Left lung (tissue), 4 donors: ENCODE measurements at regions not wholly inside any gene's neighbourhood (a gene's known extent, or its start where the extent isn't known, plus 50 kb on each side); places are given as distances from the start of the nearest gene placed in this dataset.

Experiments
- ATAC-seq: fragments of 200-7000 bp; cut with Tn5 transposase; one replicate; pipeline ENCODE4 v1.9.1; 2020; ENCODE audit warnings: moderate library complexity
- DNase-seq, 4 donors: peaks; one replicate each; pipeline ENCODE4 v3.0.0-alpha.2; 2013 to 2020
- H3K27ac ChIP-seq, 2 donors: fragments of 200-600 bp; sonication (generic) in 1 of 2; one replicate each; pipeline versions ENCODE4 v1.5.0 to v1.8.0; 2020 to 2021
- H3K27me3 ChIP-seq, 2 donors: fragments of 200-600 bp; sonication (generic) in 1 of 2; one replicate each; pipeline versions ENCODE4 v1.5.0 to v1.8.0; 2020 to 2021
- H3K36me3 ChIP-seq, 2 donors: fragments of 200-600 bp; sonication (generic) in 1 of 2; one replicate each; pipeline versions ENCODE4 v1.5.0 to v1.8.0; 2020 to 2021
- H3K4me1 ChIP-seq, 2 donors: fragments of 200-600 bp; one replicate each; pipeline ENCODE4 v1.8.0; 2021
- H3K4me3 ChIP-seq, 2 donors: fragments of 200-600 bp; sonication (generic) in 1 of 2; one replicate each; pipeline versions ENCODE4 v1.5.0 to v1.8.0; 2020 to 2021; ENCODE audit warnings: mild to moderate bottlenecking in 1 of 2
- H3K9me3 ChIP-seq, 2 donors: fragments of 200-600 bp; sonication (generic) in 1 of 2; one replicate each; pipeline versions ENCODE4 v1.5.0 to v1.8.0; 2020 to 2021
- CTCF ChIP-seq, 2 donors: fragments of 200-600 bp; sonication (generic) in 1 of 2; IDR thresholded peaks; one replicate each; pipeline versions ENCODE4 v1.5.0 to v1.8.0; 2021; ENCODE audit warnings: antibody characterized with exemption in 2 of 2
- intact Hi-C, 2 donors: fragments of 100-400 bp; cut with DNase I; formaldehyde crosslinking; loops; one replicate each; pipeline versions ENCODE4 v1.11.2 to v1.14.2; 2022
- donor health status: DM: no; HTN: yes; CAD: no.
- donor health status: DM: no; HTN: no; CAD: no.

DNA sequence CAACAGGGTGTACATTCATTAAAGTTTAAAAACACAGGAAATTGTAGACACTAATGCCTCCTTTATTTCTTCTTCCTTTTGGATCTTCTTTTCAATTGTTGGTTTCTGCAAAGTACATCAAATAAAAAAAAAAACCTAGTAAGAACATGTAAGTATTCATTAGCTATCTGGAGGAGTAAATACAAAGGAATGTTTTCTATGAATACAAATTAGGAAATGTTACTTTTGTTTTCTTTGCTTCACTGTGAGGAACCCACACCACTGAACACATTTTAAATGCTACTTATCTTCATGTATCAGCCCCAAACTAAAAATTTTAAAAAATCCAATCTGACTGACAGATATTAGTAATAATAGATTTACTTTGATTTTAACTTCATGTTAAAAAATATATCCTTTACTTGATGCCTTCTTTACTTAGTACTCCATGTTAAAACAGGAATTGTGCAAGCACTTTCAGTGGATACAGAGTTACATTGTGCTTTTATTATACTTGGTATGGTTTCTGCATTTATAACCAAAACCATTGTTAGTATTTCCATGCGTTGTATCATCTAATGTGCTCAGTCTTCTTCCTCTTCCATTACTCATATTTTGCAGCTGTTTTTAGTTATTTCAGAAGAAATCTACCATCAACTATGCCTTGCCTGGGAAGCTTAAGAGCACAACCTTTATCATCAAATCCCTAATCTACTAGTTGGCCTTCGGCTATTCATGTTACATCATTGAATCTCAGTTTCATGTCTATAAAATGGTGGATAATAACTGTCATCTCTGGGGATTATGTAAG is 236.9 kb upstream of the DPYD start:
- H3K4me3 ChIP-seq: no peak overlapping the region
- no peak for TF ChIP-seq CTCF (IDR thresholded peaks at IDR 0.05)
- no peaks in the 10 kb centered on the region for H3K4me1 ChIP-seq
- intact Hi-C loops: no loop called here
- no peaks in the 10 kb centered on the region for H3K27me3 ChIP-seq
- ATAC-seq (no peak), DNase-seq (no peak)
- H3K36me3 ChIP-seq: no peaks in the 10 kb centered on the region
- peaks cover 0 to 9% of the 10 kb centered on the region in 2 donors for H3K9me3 ChIP-seq
- H3K27ac ChIP-seq: no peak overlapping the region

- no peaks in the 10 kb centered on the region for H3K27me3 ChIP-seq
- intact Hi-C loops: no loop called here
- TF ChIP-seq CTCF (IDR thresholded peaks at IDR 0.05): no peak
- DNase-seq (no peak), ATAC-seq (no peak)
- no peaks in the 10 kb centered on the region for H3K4me1 ChIP-seq
- H3K4me3 ChIP-seq: no peak overlapping the region
- no peaks in the 10 kb centered on the region for H3K36me3 ChIP-seq
- H3K9me3 ChIP-seq: peaks cover 0 to 8% of the 10 kb centered on the region in 2 donors
- no peak overlapping the region for H3K27ac ChIP-seq
Observed at GRCh38 chr1:98147280-98147679, 226.4 kb upstream of the DPYD start.

GRCh38 chr1:98145655-98146054 is 224.8 kb upstream of the DPYD start:
- DNase-seq: no peak
- TF ChIP-seq CTCF (IDR thresholded peaks at IDR 0.05): no peak
- Histone ChIP-seq H3K27me3 (no peaks in the 10 kb centered on the region), H3K27ac (no peak overlapping the region), H3K4me3 (no peak overlapping the region), H3K9me3 (peaks cover 0 to 6% of the 10 kb centered on the region in 2 donors), H3K4me1 (no peaks in the 10 kb centered on the region), H3K36me3 (no peaks in the 10 kb centered on the region)
- intact Hi-C loops: no loop called here
- no peak for ATAC-seq

DNA sequence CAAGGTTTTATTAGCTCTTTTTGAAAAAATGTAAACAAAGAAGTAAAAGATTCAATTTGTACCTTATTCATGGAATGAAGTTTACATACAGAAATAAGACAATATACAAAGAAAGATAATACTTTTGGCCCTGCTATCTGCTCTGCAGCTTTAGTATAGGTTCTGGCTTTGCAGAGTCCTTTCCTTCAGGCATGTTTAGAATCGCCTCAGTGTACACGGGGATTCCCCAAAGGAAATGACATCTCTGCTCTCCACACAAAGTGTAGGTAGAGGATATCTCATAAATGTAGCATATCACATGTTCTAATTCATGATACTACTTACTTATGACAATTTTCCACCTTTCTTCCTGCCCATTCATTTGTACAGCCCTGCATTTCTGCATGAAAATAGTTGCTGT is 222.6 kb upstream of the DPYD start:
- no peak for TF ChIP-seq CTCF (IDR thresholded peaks at IDR 0.05)
- peaks cover 0 to 2% of the 10 kb centered on the region in 2 donors for H3K9me3 ChIP-seq
- H3K4me1 ChIP-seq: no peaks in the 10 kb centered on the region
- no peak overlapping the region for H3K27ac ChIP-seq
- no peaks in the 10 kb centered on the region for H3K36me3 ChIP-seq
- no peak for DNase-seq
- intact Hi-C loops: no loop called here
- H3K27me3 ChIP-seq: no peaks in the 10 kb centered on the region
- no peak for ATAC-seq
- H3K4me3 ChIP-seq: no peak overlapping the region

DNA sequence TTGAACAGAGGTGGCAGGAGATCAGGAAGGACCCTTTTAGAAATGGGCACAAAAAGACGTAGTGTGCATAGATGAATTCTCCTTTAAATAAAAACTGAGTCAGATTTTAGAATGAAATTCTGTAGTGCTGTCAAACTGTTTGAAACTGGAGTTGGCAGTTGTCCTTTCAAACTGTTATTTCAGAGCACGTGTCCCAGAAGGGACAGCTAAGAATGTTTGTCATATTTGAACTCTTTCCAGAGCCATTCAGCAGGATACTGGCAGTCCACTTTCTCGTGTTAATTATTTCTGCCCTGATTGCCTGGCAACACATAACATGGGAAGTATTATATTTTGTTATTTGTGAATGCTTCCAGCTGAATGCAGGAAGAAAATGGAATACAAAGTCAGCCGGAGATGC is 212.3 kb upstream of the DPYD start:
- Histone ChIP-seq H3K36me3 (no peaks in the 10 kb centered on the region), H3K27me3 (no peaks in the 10 kb centered on the region), H3K4me3 (no peak overlapping the region), H3K27ac (no peak overlapping the region), H3K9me3 (no peaks in the 10 kb centered on the region), H3K4me1 (no peaks in the 10 kb centered on the region)
- ATAC-seq (peak; percentile 68), DNase-seq (no peak)
- TF ChIP-seq CTCF (IDR thresholded peaks at IDR 0.05): no peak
- intact Hi-C loops: no loop called here
